CD14-positive monocyte (primary cell): ENCODE measurements at regions not wholly inside any gene's neighbourhood (a gene's known extent, or its start where the extent isn't known, plus 50 kb on each side); places are given as distances from the start of the nearest gene placed in this dataset.

Source experiments
- DNase-seq, 3 donors: peaks; one replicate each; pipeline ENCODE4 v3.0.0-alpha.2; 2011 to 2022
- H2AFZ ChIP-seq: 2 replicates; pipeline ENCODE4 v1.6.0; 2012; ENCODE audit warnings: mild to moderate bottlenecking, low read depth, low read length, inconsistent platforms; ENCODE audit not compliant: insufficient read depth, poor library complexity, severe bottlenecking
- H3K27ac ChIP-seq, 2 donors: 1 replicate in 1 of 2; 2 replicates in 1 of 2; pipeline ENCODE4 v1.5.1; 2012 to 2013; ENCODE audit warnings: low read length in 2 of 2, control low read depth in 1 of 2, inconsistent platforms in 1 of 2, low read depth in 1 of 2, mild to moderate bottlenecking in 1 of 2
- H3K27me3 ChIP-seq, 2 donors: one replicate each; pipeline versions ENCODE4 v1.6.0 to v1.6.1; 2011 to 2013; ENCODE audit warnings: low read length in 2 of 2; ENCODE audit not compliant: control insufficient read depth in 2 of 2, insufficient read depth in 2 of 2
- H3K36me3 ChIP-seq, 2 donors: replicated peaks in 1 of 2; 1 replicate in 1 of 2; 2 replicates in 1 of 2; pipeline versions ENCODE4 v1.5.1 to v1.6.1; 2012 to 2013; ENCODE audit warnings: low read length in 2 of 2, control low read depth in 1 of 2, inconsistent platforms in 1 of 2, mild to moderate bottlenecking in 1 of 2; ENCODE audit not compliant: insufficient read depth in 2 of 2, control insufficient read depth in 1 of 2
- H3K4me1 ChIP-seq, 2 donors: 1 replicate in 1 of 2; 2 replicates in 1 of 2; pipeline versions ENCODE4 v1.5.1 to v1.6.1; 2012 to 2013; ENCODE audit warnings: low read length in 2 of 2, control low read depth in 1 of 2, inconsistent platforms in 1 of 2, mild to moderate bottlenecking in 1 of 2, moderate library complexity in 1 of 2; ENCODE audit not compliant: insufficient read depth in 2 of 2, control insufficient read depth in 1 of 2
- H3K4me2 ChIP-seq: replicated peaks from 2 replicates; pipeline ENCODE3; 2012; ENCODE audit warnings: low read length, moderate library complexity, mild to moderate bottlenecking; ENCODE audit not compliant: poor library complexity, severe bottlenecking; ENCODE audit errors: extremely low read depth
- H3K4me3 ChIP-seq, 3 experiments: fragments of 200-600 bp in 1 of 3; sonication (generic) in 1 of 3; replicated peaks in 1 of 3; 1 replicate in 2 of 3; 2 replicates in 1 of 3; pipeline ENCODE4 v1.5.1; 2011 to 2013; ENCODE audit warnings: low read length in 3 of 3, mild to moderate bottlenecking in 3 of 3, control low read depth in 2 of 3, low read depth in 2 of 3, inconsistent platforms in 1 of 3, moderate library complexity in 1 of 3
- H3K79me2 ChIP-seq: 2 replicates; pipeline ENCODE4 v1.6.0; 2012; ENCODE audit warnings: mild to moderate bottlenecking, control low read depth, inconsistent platforms, low read length, moderate library complexity; ENCODE audit not compliant: insufficient read depth
- H3K9ac ChIP-seq: 2 replicates; pipeline ENCODE4 v1.6.0; 2017; ENCODE audit warnings: low read length, mild to moderate bottlenecking; ENCODE audit not compliant: insufficient read depth, poor library complexity, severe bottlenecking
- H3K9me3 ChIP-seq, 2 donors: replicated peaks in 1 of 2; 1 replicate in 1 of 2; 2 replicates in 1 of 2; pipeline versions ENCODE4 v1.5.1 to v1.6.1; 2012 to 2013; ENCODE audit warnings: low read length in 2 of 2, control low read depth in 1 of 2; ENCODE audit not compliant: control insufficient read depth in 1 of 2, insufficient read depth in 1 of 2
- H4K20me1 ChIP-seq: 2 replicates; pipeline ENCODE4 v1.6.0; 2012; ENCODE audit warnings: mild to moderate bottlenecking, low read length, control low read depth, moderate library complexity; ENCODE audit not compliant: insufficient read depth
- H3K27ac Mint-ChIP-seq, 7 donors: one replicate each; pipeline ENCODE4 v1.8.0; 2020; ENCODE audit warnings: mild to moderate bottlenecking in 7 of 7, mixed read lengths in 7 of 7, moderate library complexity in 6 of 7, inconsistent platforms in 2 of 7
- H3K27me3 Mint-ChIP-seq, 3 donors: one replicate each; pipeline ENCODE4 v1.8.0; 2021 to 2022; ENCODE audit warnings: low read depth in 3 of 3, mild to moderate bottlenecking in 3 of 3, mixed read lengths in 3 of 3, moderate library complexity in 3 of 3, inconsistent platforms in 1 of 3
- H3K36me3 Mint-ChIP-seq, 2 donors: one replicate each; pipeline ENCODE4 v1.8.0; 2020; ENCODE audit warnings: mixed read lengths in 2 of 2, inconsistent platforms in 1 of 2, mild to moderate bottlenecking in 1 of 2
- H3K4me1 Mint-ChIP-seq: one replicate; pipeline ENCODE4 v1.8.0; 2020; ENCODE audit warnings: mild to moderate bottlenecking, mixed read lengths
- H3K4me3 Mint-ChIP-seq, 2 donors: one replicate each; pipeline ENCODE4 v1.8.0; 2020; ENCODE audit warnings: mild to moderate bottlenecking in 2 of 2, mixed read lengths in 2 of 2, moderate library complexity in 1 of 2
- H3K9me3 Mint-ChIP-seq, 7 donors: one replicate each; pipeline ENCODE4 v1.8.0; 2020 to 2022; ENCODE audit warnings: mixed read lengths in 7 of 7, mild to moderate bottlenecking in 6 of 7, moderate library complexity in 6 of 7, inconsistent platforms in 2 of 7
- CTCF ChIP-seq: fragments of 200-600 bp; IDR thresholded peaks from one replicate; pipeline ENCODE4 v1.8.0; 2022; ENCODE audit warnings: antibody characterized with exemption, mild to moderate bottlenecking
- WGBS: methylation state at CpG from one replicate; pipeline ENCODE4 v1.1.5; 2013; ENCODE audit warnings: missing lambda C conversion rate; ENCODE audit not compliant: insufficient coverage; 5-methylcytosine and 5-hydroxymethylcytosine counted together
- intact Hi-C, 2 donors: fragments of 100-400 bp; cut with micrococcal nuclease; formaldehyde crosslinking; loops; one replicate each; pipeline versions ENCODE4 v1.15.0 to v1.15.1; 2023

DNA sequence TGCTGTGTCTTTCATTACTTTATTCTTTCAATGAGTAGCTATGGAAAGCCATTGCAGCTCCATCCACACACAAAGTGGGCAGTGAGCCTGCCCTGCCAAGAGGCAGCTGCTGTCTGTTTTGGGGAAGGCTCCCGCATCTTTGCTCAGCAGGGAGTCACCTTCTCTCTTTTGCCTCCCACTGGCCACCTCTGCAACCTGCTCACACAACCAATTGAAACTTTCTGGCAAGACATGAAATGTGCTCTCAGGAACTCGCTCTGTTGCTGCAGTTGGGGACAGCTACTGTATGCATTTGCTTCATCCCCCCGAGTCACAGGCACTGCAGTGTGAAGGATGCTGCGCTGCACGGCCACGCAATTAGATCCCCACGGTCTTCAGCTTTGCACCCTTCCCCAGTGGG lies 244.8 kb upstream of the NFE2L3 start:
- no peak for DNase-seq
- no peaks in the 10 kb centered on the region for H3K9me3 Mint-ChIP-seq
- H3K36me3 Mint-ChIP-seq = no peaks in the 10 kb centered on the region
- Histone ChIP-seq H2AFZ (no peak overlapping the region), H3K27ac (no peak overlapping the region), H3K4me1 (no peaks in the 10 kb centered on the region), H3K4me2 (no peak overlapping the region), H3K9ac (no peak overlapping the region), H4K20me1 (no peaks in the 10 kb centered on the region), H3K36me3 (no peaks in the 10 kb centered on the region), H3K27me3 (peaks cover 28 to 30% of the 10 kb centered on the region in 2 donors), H3K4me3 (no peak overlapping the region), H3K79me2 (no peaks in the 10 kb centered on the region), H3K9me3 (no peaks in the 10 kb centered on the region)
- WGBS = 96% methylated on average over 6 of the region's 7 CpGs
- no peaks in the 10 kb centered on the region for H3K4me1 Mint-ChIP-seq
- H3K27me3 Mint-ChIP-seq = peaks cover 22 to 41% (median 32%) of the 10 kb centered on the region in 3 donors
- intact Hi-C loops = no loop called here
- no peak for TF ChIP-seq CTCF
- H3K27ac Mint-ChIP-seq = no peak overlapping the region
- no peak overlapping the region for H3K4me3 Mint-ChIP-seq

DNA sequence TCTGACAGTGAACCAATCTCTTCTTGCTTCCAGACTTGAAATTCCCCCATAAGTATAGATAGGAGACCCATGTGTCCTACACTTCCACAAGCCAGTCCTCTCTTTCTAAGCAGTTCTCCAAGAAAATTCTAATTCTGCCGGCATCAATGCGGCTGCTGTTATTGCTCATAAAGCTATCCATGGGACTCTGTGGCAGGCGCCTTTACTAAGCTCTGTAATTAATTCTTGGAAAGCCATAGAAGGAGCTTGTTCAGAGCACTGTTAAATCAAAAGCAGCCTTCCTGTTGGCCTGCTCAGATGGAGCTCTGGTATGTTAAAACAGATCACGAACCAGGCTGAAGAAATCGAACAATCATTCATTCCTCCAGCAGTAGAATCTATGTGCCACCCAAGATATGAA lies 244.3 kb upstream of the NFE2L3 start:
- Histone ChIP-seq H3K4me2 (no peak overlapping the region), H3K27me3 (peaks cover 25 to 29% of the 10 kb centered on the region in 2 donors), H3K36me3 (no peaks in the 10 kb centered on the region), H3K27ac (no peak overlapping the region), H3K4me3 (no peak overlapping the region), H3K9ac (no peak overlapping the region), H3K4me1 (no peaks in the 10 kb centered on the region), H2AFZ (no peak overlapping the region), H3K79me2 (no peaks in the 10 kb centered on the region), H4K20me1 (no peaks in the 10 kb centered on the region), H3K9me3 (no peaks in the 10 kb centered on the region)
- H3K27me3 Mint-ChIP-seq = peaks cover 18 to 38% (median 32%) of the 10 kb centered on the region in 3 donors
- DNase-seq = no peak
- H3K9me3 Mint-ChIP-seq = no peaks in the 10 kb centered on the region
- no peak overlapping the region for H3K4me3 Mint-ChIP-seq
- no peak for TF ChIP-seq CTCF
- H3K4me1 Mint-ChIP-seq = no peaks in the 10 kb centered on the region
- 100% methylated on average over 1 of the region's 5 CpGs for WGBS
- intact Hi-C loops = no loop called here
- peak overlapping the region in 1 of 7 donors; percentile 6 for H3K27ac Mint-ChIP-seq
- no peaks in the 10 kb centered on the region for H3K36me3 Mint-ChIP-seq
